Fibroblast of mammary gland (primary cell): ENCODE measurements at regions not wholly inside any gene's neighbourhood (a gene's known extent, or its start where the extent isn't known, plus 50 kb on each side); places are given as distances from the start of the nearest gene placed in this dataset.
A peak's percentile ranks its signal among the peaks of the same experiment; 100 is the strongest.

ENCODE experiments used
- DNase-seq: peaks from one replicate; pipeline ENCODE4 v3.0.0-alpha.2; 2010; ENCODE audit warnings: low read depth
- H3K4me3 ChIP-seq: 2 replicates; pipeline ENCODE4 v1.5.1; 2011; ENCODE audit warnings: low read depth, mild to moderate bottlenecking, low read length, moderate library complexity; ENCODE audit not compliant: control insufficient read depth
- TF ChIP-seq, protein P1 (sequence below): conservative IDR thresholded peaks from 2 replicates; pipeline ENCODE4 v1.5.1; 2011; ENCODE audit warnings: low read depth, low read length, inconsistent platforms; ENCODE audit not compliant: control insufficient read depth, insufficient read depth

DNA sequence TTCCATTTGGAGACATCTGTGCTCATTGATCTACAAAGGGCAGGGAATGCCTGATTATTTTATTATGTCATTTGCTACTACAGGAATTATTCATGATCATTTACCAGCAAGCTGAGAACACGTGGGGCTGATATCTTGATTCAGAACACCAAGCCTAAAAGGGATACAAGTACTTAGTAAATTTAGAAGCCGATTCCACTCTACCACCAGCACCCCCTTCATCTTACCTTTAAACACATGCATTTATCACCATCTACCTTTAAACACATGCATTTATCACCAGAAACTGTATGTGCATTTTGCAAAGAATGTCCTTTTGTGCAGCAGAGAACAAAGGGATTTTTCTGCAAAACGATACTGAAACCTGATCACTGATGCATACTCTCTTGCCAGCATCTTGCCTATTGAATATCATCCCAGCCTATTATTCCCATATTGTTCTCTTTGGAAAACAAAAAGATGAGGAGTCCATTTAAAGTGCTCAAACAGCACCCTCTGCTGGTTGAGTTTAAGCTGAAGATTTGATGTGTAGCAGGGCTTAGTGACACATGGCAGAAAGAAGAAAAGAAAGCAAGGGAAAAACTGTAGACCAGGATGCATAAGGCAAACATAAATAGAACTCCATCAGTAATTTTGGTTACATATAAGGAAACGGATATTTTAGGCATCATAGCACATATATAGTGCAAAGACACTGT is 132.6 kb upstream of the PLEKHG7 start:
- peak; percentile 89 for DNase-seq
- TF ChIP-seq, protein P1, sequence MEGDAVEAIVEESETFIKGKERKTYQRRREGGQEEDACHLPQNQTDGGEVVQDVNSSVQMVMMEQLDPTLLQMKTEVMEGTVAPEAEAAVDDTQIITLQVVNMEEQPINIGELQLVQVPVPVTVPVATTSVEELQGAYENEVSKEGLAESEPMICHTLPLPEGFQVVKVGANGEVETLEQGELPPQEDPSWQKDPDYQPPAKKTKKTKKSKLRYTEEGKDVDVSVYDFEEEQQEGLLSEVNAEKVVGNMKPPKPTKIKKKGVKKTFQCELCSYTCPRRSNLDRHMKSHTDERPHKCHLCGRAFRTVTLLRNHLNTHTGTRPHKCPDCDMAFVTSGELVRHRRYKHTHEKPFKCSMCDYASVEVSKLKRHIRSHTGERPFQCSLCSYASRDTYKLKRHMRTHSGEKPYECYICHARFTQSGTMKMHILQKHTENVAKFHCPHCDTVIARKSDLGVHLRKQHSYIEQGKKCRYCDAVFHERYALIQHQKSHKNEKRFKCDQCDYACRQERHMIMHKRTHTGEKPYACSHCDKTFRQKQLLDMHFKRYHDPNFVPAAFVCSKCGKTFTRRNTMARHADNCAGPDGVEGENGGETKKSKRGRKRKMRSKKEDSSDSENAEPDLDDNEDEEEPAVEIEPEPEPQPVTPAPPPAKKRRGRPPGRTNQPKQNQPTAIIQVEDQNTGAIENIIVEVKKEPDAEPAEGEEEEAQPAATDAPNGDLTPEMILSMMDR, result peak; percentile 73
- H3K4me3 ChIP-seq, result no peak overlapping the region

DNA sequence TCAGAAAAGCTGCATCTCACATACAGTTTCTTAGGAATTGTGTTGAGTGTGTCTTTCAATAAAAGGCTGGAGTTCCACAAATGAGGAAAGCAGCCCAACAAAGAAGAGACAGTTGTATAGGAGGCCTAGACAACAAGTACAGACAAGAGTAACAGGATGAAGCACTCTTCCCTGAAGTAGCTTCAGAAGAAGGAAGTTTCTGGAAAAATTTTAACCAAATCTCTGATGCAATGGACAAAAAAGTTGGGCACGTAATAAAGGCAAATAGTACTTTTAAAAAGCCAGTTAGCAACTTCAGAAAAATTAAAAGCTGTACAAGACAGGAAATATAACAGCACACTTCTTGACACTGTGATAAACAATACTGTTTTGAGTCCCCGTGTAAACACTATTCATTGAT is 134.1 kb upstream of the PLEKHG7 start:
- DNase-seq, result no peak
- no peak overlapping the region for H3K4me3 ChIP-seq
- TF ChIP-seq, protein P1, result no peak

DNA sequence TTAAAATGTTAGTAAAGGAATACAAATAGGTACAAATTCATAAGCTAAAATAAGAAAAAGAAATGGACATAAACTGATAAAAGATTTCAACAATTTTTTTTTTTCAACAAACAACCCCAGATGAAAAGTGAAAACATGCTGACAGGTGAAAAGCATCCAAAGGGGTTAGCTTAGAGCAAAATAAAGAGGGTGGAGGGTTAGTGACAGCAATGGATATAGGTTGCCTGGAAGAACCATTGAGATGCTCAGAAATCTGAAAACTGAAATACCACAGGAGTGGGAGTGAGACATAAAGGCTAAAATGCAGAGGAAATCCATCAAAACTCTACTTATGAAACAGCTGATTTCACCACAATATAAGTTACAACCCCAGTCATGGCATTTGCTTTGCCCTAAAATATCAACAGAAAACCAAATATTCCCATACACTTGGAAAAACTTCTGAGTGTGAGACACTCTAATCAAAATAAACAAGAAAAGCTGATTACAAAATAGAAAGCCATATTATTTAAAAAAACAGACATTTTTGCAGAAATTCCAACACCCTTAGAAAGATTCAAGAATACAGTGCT is 136.3 kb upstream of the PLEKHG7 start:
- TF ChIP-seq, protein P1, result no peak
- DNase-seq, result no peak
- H3K4me3 ChIP-seq, result no peak overlapping the region

DNA sequence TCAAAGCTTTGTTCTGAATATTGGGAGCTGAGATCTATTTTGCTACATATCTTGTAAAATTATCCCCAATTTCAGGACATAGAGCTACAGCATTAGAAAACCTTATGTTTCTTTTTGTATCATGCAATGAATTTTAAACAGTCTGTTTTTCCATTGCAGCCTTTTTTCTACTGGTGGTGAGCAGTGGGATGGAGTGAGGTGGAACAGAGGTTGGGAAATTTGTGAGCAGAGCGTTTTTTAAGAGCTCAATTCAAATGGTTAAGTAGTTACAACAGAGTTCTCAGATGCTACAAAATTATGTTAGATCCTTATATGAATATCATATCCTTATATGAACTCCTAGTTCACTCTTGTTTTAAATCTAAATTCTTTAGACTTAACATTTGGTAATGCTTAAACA is 139.0 kb upstream of the PLEKHG7 start:
- no peak overlapping the region for H3K4me3 ChIP-seq
- TF ChIP-seq, protein P1, result no peak
- no peak for DNase-seq

DNA sequence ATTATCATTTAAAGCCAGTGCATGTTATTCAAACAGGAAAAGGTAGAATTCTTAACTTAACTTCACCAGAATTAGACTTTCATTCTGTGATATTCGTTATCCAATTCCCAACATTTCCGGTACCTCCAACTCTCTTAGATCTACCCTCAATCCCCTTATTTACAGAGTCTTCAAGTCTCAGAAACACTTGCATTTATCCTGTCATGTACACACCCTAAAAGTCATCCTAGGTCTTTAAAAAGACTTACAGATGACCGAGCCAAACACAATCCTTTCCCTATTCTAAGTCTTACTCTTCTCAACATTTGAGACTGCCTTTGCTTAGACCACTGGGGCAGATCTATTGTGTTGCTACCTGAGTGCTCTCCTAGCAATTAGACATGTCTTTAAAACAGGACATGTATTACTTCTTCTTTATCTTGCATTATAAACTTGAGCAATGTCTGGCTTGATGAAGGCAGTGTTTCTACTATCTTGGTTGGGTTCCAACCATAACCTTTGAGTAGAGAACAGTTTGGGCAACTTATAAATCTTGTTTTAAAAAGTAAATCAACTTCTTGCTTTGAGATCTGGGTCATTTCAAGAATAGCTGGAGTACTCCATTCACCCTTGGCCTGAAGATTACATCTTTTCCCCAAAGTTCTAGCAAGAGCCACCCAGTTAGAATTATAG is 140.6 kb upstream of the PLEKHG7 start:
- peak; percentile 13 for DNase-seq
- no peak overlapping the region for H3K4me3 ChIP-seq
- TF ChIP-seq, protein P1, result no peak

DNA sequence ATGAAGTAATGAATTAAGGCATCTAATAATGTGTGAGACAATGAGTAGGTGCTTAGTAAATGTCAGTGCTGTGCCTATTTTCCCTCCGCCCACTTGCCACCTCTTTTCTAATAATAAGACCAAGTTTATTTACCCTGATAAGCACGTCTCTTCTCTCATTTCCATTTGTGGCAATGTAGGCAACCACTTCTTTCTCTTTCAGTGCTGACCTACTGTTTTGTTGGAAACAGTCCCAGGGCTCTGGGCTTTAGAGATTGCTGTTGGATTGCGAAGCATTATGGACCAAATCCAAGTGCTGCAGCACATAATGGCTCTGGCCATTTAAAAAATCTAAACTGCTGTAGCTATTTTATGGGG is 141.3 kb upstream of the PLEKHG7 start:
- no peak overlapping the region for H3K4me3 ChIP-seq
- DNase-seq, result peak; percentile 92
- TF ChIP-seq, protein P1, result no peak
